ENCODE measurements at regions not wholly inside any gene's neighbourhood (a gene's known extent, or its start where the extent isn't known, plus 50 kb on each side); places are given as distances from the start of the nearest gene placed in this dataset.

DNA sequence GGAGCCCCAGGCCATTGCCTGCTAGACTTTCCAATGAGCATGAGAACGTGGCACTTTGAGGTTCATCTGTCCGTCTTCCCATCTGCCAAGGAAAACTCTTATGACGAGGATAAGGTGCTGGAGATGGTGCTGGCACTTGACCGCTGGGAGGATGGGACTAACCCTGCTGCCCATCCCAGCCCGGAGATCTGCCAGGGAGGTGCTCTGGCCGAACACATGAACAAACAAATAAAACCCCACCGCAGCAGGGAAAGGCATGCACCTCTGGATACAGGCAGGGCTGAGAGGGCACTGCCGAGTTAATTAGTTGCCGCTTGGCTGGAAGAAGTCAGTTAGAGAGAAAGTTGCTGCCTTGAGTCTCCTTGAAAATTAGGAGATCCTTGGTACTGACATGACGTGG lies 308.4 kb downstream of the AJAP1 start:
- TF ChIP-seq, protein P1, sequence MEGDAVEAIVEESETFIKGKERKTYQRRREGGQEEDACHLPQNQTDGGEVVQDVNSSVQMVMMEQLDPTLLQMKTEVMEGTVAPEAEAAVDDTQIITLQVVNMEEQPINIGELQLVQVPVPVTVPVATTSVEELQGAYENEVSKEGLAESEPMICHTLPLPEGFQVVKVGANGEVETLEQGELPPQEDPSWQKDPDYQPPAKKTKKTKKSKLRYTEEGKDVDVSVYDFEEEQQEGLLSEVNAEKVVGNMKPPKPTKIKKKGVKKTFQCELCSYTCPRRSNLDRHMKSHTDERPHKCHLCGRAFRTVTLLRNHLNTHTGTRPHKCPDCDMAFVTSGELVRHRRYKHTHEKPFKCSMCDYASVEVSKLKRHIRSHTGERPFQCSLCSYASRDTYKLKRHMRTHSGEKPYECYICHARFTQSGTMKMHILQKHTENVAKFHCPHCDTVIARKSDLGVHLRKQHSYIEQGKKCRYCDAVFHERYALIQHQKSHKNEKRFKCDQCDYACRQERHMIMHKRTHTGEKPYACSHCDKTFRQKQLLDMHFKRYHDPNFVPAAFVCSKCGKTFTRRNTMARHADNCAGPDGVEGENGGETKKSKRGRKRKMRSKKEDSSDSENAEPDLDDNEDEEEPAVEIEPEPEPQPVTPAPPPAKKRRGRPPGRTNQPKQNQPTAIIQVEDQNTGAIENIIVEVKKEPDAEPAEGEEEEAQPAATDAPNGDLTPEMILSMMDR (IDR thresholded peaks at IDR 0.05): no peak
- TF ChIP-seq POLR2AphosphoS5 (IDR thresholded peaks at IDR 0.05) (no peak), EP300 (IDR thresholded peaks at IDR 0.05) (no peak), POLR2A (IDR thresholded peaks at IDR 0.05) (no peak)
